ENCODE measurements at regions not wholly inside any gene's neighbourhood (a gene's known extent, or its start where the extent isn't known, plus 50 kb on each side); places are given as distances from the start of the nearest gene placed in this dataset.

DNA sequence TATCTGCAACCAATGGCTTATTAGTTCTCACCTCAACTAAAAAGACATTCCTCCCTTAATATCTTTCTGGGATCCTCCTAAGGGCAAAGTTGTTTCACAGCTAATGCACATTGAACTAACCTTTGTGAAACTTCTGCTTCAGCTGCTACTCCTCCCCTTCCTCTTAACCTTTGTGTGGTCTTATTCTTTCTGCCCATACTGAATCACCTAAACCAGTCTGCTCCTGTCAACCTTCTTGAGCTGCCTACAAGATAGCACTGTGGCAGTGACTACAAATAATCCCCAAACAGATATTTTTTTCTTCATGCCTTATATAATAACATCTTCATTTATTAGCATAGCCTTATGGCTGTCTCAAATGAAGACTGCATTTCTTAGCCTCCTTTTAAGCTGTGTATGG lies 1077.4 kb upstream of the ATXN7L3B start:
- H3K4me3 ChIP-seq (ENCODE audit: low read depth, low read length) = no peak overlapping the region
- TF ChIP-seq, protein P1, sequence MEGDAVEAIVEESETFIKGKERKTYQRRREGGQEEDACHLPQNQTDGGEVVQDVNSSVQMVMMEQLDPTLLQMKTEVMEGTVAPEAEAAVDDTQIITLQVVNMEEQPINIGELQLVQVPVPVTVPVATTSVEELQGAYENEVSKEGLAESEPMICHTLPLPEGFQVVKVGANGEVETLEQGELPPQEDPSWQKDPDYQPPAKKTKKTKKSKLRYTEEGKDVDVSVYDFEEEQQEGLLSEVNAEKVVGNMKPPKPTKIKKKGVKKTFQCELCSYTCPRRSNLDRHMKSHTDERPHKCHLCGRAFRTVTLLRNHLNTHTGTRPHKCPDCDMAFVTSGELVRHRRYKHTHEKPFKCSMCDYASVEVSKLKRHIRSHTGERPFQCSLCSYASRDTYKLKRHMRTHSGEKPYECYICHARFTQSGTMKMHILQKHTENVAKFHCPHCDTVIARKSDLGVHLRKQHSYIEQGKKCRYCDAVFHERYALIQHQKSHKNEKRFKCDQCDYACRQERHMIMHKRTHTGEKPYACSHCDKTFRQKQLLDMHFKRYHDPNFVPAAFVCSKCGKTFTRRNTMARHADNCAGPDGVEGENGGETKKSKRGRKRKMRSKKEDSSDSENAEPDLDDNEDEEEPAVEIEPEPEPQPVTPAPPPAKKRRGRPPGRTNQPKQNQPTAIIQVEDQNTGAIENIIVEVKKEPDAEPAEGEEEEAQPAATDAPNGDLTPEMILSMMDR (IDR thresholded peaks at IDR 0.05; ENCODE audit: control insufficient read depth, extremely low read depth, insufficient read depth) = no peak
- no peak for DNase-seq (ENCODE audit: low read depth)

DNA sequence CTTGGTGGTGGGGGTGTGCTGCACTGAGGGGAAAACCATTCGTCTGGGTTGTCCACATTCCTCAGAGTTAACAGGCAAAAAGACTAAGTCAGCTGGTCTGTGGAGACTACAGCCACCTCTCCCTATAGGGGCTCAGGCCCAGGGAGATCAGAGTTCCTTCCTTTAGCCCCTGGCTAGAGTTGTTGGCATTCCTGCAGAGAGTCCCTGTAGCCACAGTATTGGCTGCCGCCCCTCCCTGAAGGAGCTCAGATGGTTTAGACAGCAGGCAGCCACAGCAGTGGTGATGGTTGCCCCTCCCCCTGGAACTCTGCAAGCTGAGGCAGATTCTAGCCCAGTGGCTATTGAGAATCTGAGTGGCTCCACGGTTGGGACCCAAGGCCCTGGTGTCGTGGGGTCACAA lies 1072.5 kb upstream of the ATXN7L3B start:
- no peak for DNase-seq (ENCODE audit: low read depth)
- TF ChIP-seq, protein P1 (IDR thresholded peaks at IDR 0.05; ENCODE audit: control insufficient read depth, extremely low read depth, insufficient read depth) = no peak
- no peak overlapping the region for H3K4me3 ChIP-seq (ENCODE audit: low read depth, low read length)

DNA sequence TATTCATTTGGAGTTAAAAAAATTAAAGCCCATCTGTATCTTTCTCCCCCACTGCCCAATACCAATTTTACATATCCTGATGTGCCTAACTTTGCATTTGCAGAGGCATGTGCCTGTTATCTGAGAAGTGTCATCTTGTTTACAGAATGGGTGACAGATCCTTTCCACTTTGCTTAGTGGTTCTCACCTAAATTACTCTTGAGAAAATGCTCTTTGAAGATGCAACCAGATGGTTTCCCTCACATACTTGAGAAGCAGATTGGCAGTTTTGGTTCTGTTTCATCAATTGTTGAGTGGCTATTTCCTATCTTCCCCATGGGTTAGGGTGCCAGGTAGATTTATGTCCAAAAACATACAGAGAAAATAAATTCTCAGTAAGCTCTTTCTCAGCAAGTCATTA lies 1051.4 kb upstream of the ATXN7L3B start:
- no peak for DNase-seq (ENCODE audit: low read depth)
- TF ChIP-seq, protein P1 (IDR thresholded peaks at IDR 0.05; ENCODE audit: control insufficient read depth, extremely low read depth, insufficient read depth) = no peak
- H3K4me3 ChIP-seq (ENCODE audit: low read depth, low read length) = no peak overlapping the region

DNA sequence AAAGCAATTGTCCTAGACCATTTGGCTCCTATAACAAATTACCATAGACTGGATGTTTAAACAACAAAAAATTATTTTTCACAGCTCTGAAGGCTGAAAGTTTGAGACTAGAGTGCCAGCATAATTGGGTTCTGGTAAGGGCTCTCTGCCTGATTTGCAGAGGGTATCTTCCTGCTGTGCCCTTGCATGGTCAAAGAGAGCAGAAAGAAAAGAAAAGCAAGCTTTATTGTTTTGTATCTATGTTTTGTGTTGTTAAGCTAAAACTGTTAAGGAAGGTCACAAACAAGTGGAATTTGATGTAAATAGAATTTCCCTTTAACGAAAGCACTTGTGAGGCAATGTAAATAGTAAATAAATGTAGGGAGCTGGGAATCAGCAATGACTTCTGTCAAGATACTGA lies 1031.0 kb upstream of the ATXN7L3B start:
- TF ChIP-seq, protein P1 (IDR thresholded peaks at IDR 0.05; ENCODE audit: control insufficient read depth, extremely low read depth, insufficient read depth) = no peak
- no peak for DNase-seq (ENCODE audit: low read depth)
- H3K4me3 ChIP-seq (ENCODE audit: low read depth, low read length) = no peak overlapping the region

DNA sequence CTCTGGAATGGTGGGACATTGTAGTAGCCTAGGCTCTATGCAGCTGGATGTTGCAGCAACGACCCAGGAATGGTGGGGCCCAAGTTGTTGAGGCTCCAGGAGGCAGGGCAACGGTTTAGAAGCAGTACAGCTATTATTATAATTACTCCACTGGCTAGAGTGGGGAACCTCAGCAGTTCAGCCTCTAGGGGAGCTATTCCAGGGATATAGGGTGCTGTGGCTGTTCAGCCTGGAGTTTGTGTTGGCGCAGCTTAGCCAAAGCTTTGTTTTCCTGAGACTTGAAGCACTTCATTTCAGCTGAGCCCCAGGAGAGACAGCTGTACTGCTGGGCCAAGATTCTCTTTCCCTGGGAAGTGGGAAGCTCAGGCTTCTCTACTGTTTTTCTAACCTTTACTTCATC lies 1023.0 kb upstream of the ATXN7L3B start:
- no peak overlapping the region for H3K4me3 ChIP-seq (ENCODE audit: low read depth, low read length)
- TF ChIP-seq, protein P1 (IDR thresholded peaks at IDR 0.05; ENCODE audit: control insufficient read depth, extremely low read depth, insufficient read depth) = no peak
- DNase-seq (ENCODE audit: low read depth) = no peak

DNA sequence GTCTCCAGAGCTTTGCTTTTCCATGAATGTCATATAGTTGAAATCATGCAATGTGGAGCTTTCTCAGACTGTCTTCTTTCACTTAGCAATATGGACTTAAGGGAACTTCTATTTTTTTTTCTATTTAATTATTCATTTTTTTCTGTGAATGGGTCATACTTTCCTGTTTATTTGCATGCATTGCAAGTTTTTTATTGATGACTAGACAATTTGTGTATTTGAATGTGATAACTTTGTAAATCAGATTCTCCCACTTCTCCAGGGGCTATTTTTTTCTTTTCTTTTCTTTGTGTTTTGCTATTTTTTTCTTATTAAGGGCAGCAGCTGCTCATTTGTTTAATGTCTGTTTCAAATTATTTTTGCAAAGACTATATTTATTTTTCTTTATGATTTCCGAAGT lies 1019.8 kb upstream of the ATXN7L3B start:
- no peak overlapping the region for H3K4me3 ChIP-seq (ENCODE audit: low read depth, low read length)
- TF ChIP-seq, protein P1 (IDR thresholded peaks at IDR 0.05; ENCODE audit: control insufficient read depth, extremely low read depth, insufficient read depth) = no peak
- DNase-seq (ENCODE audit: low read depth) = no peak

DNA sequence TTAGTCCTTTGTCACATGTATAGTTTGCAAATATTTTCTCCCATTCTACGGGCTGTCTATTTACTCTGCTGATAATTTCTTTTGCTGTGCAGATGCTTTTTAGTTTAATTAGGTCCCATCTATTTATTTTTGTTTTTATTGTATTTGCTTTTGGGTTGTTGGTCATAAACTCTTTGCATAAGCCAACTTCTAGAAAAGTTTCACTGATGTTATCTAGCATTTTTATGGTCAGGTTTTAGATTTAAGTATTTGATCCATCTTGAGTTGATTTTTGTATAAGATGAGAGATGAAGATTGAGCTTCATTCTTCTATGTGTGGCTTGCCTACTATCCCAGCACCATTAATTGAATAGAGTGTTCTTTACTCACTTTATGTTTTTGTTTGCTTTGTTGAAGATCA lies 1008.4 kb upstream of the ATXN7L3B start:
- TF ChIP-seq, protein P1 (IDR thresholded peaks at IDR 0.05; ENCODE audit: control insufficient read depth, extremely low read depth, insufficient read depth) = no peak
- H3K4me3 ChIP-seq (ENCODE audit: low read depth, low read length) = no peak overlapping the region
- DNase-seq (ENCODE audit: low read depth) = peak; percentile 95

Measured in LNCaP clone FGC (cell line).